Fibroblast of lung (primary cell): ENCODE measurements at regions not wholly inside any gene's neighbourhood (a gene's known extent, or its start where the extent isn't known, plus 50 kb on each side); places are given as distances from the start of the nearest gene placed in this dataset.

ENCODE experiments used
- EZH2 ChIP-seq: IDR thresholded peaks from 2 replicates; pipeline ENCODE4 v1.5.1; 2012; ENCODE audit warnings: low read length, control low read depth, mild to moderate bottlenecking; ENCODE audit errors: missing control alignments
- TF ChIP-seq, protein P1 (sequence below), 2 donors: IDR thresholded peaks in 1 of 2; conservative IDR thresholded peaks in 1 of 2; 1 replicate in 1 of 2; 2 replicates in 1 of 2; pipeline ENCODE4 v1.5.1; 2011 to 2012; ENCODE audit warnings: low read length in 2 of 2, control low read depth in 1 of 2, inconsistent platforms in 1 of 2, low read depth in 1 of 2, mild to moderate bottlenecking in 1 of 2

DNA sequence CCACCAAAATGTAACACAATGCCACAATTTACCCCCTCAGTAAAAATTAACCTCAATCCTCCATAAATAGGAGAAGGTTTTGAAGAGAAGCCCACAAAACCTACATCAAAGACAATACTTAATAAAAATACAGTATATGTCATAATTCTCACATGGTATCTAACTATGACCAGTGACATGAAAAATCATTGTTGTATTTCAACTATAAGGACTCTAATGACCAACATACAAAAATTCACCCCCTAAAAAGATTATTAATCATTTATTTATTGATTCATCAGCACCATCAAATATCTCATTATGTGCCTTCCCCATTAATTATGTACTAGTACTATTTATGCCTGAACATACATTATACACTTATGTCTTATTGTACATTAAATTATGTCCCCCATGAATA is 77.1 kb upstream of the ZMAT1 start:
- TF ChIP-seq, protein P1, sequence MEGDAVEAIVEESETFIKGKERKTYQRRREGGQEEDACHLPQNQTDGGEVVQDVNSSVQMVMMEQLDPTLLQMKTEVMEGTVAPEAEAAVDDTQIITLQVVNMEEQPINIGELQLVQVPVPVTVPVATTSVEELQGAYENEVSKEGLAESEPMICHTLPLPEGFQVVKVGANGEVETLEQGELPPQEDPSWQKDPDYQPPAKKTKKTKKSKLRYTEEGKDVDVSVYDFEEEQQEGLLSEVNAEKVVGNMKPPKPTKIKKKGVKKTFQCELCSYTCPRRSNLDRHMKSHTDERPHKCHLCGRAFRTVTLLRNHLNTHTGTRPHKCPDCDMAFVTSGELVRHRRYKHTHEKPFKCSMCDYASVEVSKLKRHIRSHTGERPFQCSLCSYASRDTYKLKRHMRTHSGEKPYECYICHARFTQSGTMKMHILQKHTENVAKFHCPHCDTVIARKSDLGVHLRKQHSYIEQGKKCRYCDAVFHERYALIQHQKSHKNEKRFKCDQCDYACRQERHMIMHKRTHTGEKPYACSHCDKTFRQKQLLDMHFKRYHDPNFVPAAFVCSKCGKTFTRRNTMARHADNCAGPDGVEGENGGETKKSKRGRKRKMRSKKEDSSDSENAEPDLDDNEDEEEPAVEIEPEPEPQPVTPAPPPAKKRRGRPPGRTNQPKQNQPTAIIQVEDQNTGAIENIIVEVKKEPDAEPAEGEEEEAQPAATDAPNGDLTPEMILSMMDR (conservative IDR thresholded peaks at IDR 0.05 in 1 of 2, IDR thresholded peaks at IDR 0.05 in 1 of 2; ENCODE audit: low read depth in 1 of 2, low read length in 2 of 2): no peak
- no peak for TF ChIP-seq EZH2
